ENCODE measurements at regions not wholly inside any gene's neighbourhood (a gene's known extent, or its start where the extent isn't known, plus 50 kb on each side); places are given as distances from the start of the nearest gene placed in this dataset.

GRCh38 chr9:14508884-14509283, 184.3 kb downstream of the ZDHHC21 start:
- DNase-seq = no peak
- ATAC-seq (ENCODE audit: insufficient read depth, low FRiP score) = no peak
- H3K4me3 ChIP-seq = no peak overlapping the region
- no peak overlapping the region for H3K9ac ChIP-seq (ENCODE audit: insufficient read depth in 1 of 2, low read length in 2 of 2)
- WGBS, 2 donors = 63 to 71% methylated on average over 2 of the region's 2 CpGs
- TF ChIP-seq CTCF (IDR thresholded peaks at IDR 0.05; ENCODE audit: control extremely low read depth, extremely low read depth) = no peak
- peaks cover 0 to 1% (median 0%) of the 10 kb centered on the region in 5 donors for H3K4me1 ChIP-seq (ENCODE audit: control insufficient read depth in 5 of 5, insufficient read depth in 5 of 5, low read length in 5 of 5)
- no peaks in the 10 kb centered on the region for H3K27me3 ChIP-seq (ENCODE audit: control insufficient read depth in 3 of 3, insufficient read depth in 3 of 3, low read length in 2 of 3)
- H3K27ac ChIP-seq (ENCODE audit: low read depth in 1 of 2, low read length in 1 of 2) = no peak overlapping the region
- H3K36me3 ChIP-seq (ENCODE audit: control insufficient read depth in 4 of 4, insufficient read depth in 4 of 4, low read length in 4 of 4) = no peaks in the 10 kb centered on the region
- H3K9me3 ChIP-seq (ENCODE audit: control insufficient read depth in 4 of 4, insufficient read depth in 3 of 4, low read length in 3 of 4) = peaks cover 0 to 1% (median 0%) of the 10 kb centered on the region in 4 donors

- Histone ChIP-seq H3K9ac (ENCODE audit: insufficient read depth in 1 of 2, low read length in 2 of 2) (no peak overlapping the region), H3K4me3 (no peak overlapping the region), H3K9me3 (ENCODE audit: control insufficient read depth in 4 of 4, insufficient read depth in 3 of 4, low read length in 3 of 4) (peaks cover 0 to 1% (median 0%) of the 10 kb centered on the region in 4 donors), H3K27me3 (ENCODE audit: control insufficient read depth in 3 of 3, insufficient read depth in 3 of 3, low read length in 2 of 3) (no peaks in the 10 kb centered on the region), H3K4me1 (ENCODE audit: control insufficient read depth in 5 of 5, insufficient read depth in 5 of 5, low read length in 5 of 5) (no peaks in the 10 kb centered on the region), H3K36me3 (ENCODE audit: control insufficient read depth in 4 of 4, insufficient read depth in 4 of 4, low read length in 4 of 4) (no peaks in the 10 kb centered on the region), H3K27ac (ENCODE audit: low read depth in 1 of 2, low read length in 1 of 2) (no peak overlapping the region)
- DNase-seq (no peak), ATAC-seq (ENCODE audit: insufficient read depth, low FRiP score) (no peak)
- no peak for TF ChIP-seq CTCF (IDR thresholded peaks at IDR 0.05; ENCODE audit: control extremely low read depth, extremely low read depth)
- WGBS, 2 donors = 88 to 90% methylated on average over 4 of the region's 4 CpGs
Measured at GRCh38 chr9:14501366-14501765, 187.4 kb upstream of the NFIB start.

GRCh38 chr9:14500705-14501104, 186.8 kb upstream of the NFIB start:
- no peak for ATAC-seq (ENCODE audit: insufficient read depth, low FRiP score)
- no peak overlapping the region for H3K9ac ChIP-seq (ENCODE audit: insufficient read depth in 1 of 2, low read length in 2 of 2)
- no peak overlapping the region for H3K4me3 ChIP-seq
- H3K27ac ChIP-seq (ENCODE audit: low read depth in 1 of 2, low read length in 1 of 2) = no peak overlapping the region
- H3K27me3 ChIP-seq (ENCODE audit: control insufficient read depth in 3 of 3, insufficient read depth in 3 of 3, low read length in 2 of 3) = no peaks in the 10 kb centered on the region
- WGBS, 2 donors = 82 to 91% methylated on average over 9 of the region's 9 CpGs
- H3K4me1 ChIP-seq (ENCODE audit: control insufficient read depth in 5 of 5, insufficient read depth in 5 of 5, low read length in 5 of 5) = no peaks in the 10 kb centered on the region
- no peak for DNase-seq
- no peaks in the 10 kb centered on the region for H3K36me3 ChIP-seq (ENCODE audit: control insufficient read depth in 4 of 4, insufficient read depth in 4 of 4, low read length in 4 of 4)
- H3K9me3 ChIP-seq (ENCODE audit: control insufficient read depth in 4 of 4, insufficient read depth in 3 of 4, low read length in 3 of 4) = peaks cover 0 to 1% (median 0%) of the 10 kb centered on the region in 4 donors
- TF ChIP-seq CTCF (IDR thresholded peaks at IDR 0.05; ENCODE audit: control extremely low read depth, extremely low read depth) = no peak

GRCh38 chr9:14499976-14500375, 186.0 kb upstream of the NFIB start:
- no peaks in the 10 kb centered on the region for H3K4me1 ChIP-seq (ENCODE audit: control insufficient read depth in 5 of 5, insufficient read depth in 5 of 5, low read length in 5 of 5)
- no peak for TF ChIP-seq CTCF (IDR thresholded peaks at IDR 0.05; ENCODE audit: control extremely low read depth, extremely low read depth)
- ATAC-seq (ENCODE audit: insufficient read depth, low FRiP score) = no peak
- WGBS, 2 donors = 89 to 92% methylated on average over 6 of the region's 6 CpGs
- no peaks in the 10 kb centered on the region for H3K9me3 ChIP-seq (ENCODE audit: control insufficient read depth in 4 of 4, insufficient read depth in 3 of 4, low read length in 3 of 4)
- H3K9ac ChIP-seq (ENCODE audit: insufficient read depth in 1 of 2, low read length in 2 of 2) = no peak overlapping the region
- no peaks in the 10 kb centered on the region for H3K36me3 ChIP-seq (ENCODE audit: control insufficient read depth in 4 of 4, insufficient read depth in 4 of 4, low read length in 4 of 4)
- H3K4me3 ChIP-seq = no peak overlapping the region
- DNase-seq = no peak
- H3K27ac ChIP-seq (ENCODE audit: low read depth in 1 of 2, low read length in 1 of 2) = no peak overlapping the region
- no peaks in the 10 kb centered on the region for H3K27me3 ChIP-seq (ENCODE audit: control insufficient read depth in 3 of 3, insufficient read depth in 3 of 3, low read length in 2 of 3)

Data from lung (tissue), 11 donors.